ENCODE measurements at regions not wholly inside any gene's neighbourhood (a gene's known extent, or its start where the extent isn't known, plus 50 kb on each side); places are given as distances from the start of the nearest gene placed in this dataset.

DNA sequence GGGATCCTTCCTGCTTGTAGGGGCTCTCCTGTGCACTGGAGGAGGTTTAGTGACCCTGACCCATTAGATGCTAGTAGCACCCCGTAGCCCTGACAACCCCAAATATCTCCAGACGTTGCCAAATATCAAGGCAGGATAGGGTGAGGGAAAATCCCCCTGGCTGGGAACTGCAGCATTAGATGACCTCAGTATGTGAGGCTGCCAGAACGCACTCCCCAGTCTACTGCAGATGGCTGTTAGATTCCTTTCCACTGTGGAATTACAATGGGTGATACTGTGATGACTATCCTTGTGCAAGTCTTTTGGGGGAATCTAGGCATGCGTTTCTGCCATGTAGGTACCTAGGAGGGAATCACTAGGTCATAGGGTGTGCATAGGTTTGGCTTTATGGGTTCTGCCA, 226.3 kb upstream of the KCNG1 start:
- TF ChIP-seq RAD21 (IDR thresholded peaks at IDR 0.05; ENCODE audit: low read length), result no peak
- TF ChIP-seq POLR2A (IDR thresholded peaks at IDR 0.05; ENCODE audit: low read depth, low read length), result no peak
- TF ChIP-seq, protein P1, sequence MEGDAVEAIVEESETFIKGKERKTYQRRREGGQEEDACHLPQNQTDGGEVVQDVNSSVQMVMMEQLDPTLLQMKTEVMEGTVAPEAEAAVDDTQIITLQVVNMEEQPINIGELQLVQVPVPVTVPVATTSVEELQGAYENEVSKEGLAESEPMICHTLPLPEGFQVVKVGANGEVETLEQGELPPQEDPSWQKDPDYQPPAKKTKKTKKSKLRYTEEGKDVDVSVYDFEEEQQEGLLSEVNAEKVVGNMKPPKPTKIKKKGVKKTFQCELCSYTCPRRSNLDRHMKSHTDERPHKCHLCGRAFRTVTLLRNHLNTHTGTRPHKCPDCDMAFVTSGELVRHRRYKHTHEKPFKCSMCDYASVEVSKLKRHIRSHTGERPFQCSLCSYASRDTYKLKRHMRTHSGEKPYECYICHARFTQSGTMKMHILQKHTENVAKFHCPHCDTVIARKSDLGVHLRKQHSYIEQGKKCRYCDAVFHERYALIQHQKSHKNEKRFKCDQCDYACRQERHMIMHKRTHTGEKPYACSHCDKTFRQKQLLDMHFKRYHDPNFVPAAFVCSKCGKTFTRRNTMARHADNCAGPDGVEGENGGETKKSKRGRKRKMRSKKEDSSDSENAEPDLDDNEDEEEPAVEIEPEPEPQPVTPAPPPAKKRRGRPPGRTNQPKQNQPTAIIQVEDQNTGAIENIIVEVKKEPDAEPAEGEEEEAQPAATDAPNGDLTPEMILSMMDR (conservative IDR thresholded peaks at IDR 0.05; ENCODE audit: low read depth, low read length), result no peak

Measured in IMR-90 (cell line).